ENCODE measurements at regions not wholly inside any gene's neighbourhood (a gene's known extent, or its start where the extent isn't known, plus 50 kb on each side); places are given as distances from the start of the nearest gene placed in this dataset.

GRCh38 chr2:173657996-173658717 lies 303.5 kb downstream of the CDCA7 start:
- no peak overlapping the region for H2BK12ac ChIP-seq (ENCODE audit: insufficient read length, low read depth, low read length)
- no peak overlapping the region for H3K4ac ChIP-seq (ENCODE audit: low read depth, low read length)
- H4K91ac ChIP-seq (ENCODE audit: insufficient read length, low read depth, low read length) = no peak overlapping the region
- H3K14ac ChIP-seq (ENCODE audit: insufficient read depth, low read length) = no peak overlapping the region; the same call in 1 of the 2 replicates
- no peak overlapping the region for H3T11ph ChIP-seq (ENCODE audit: low read length)
- H2AK5ac ChIP-seq (ENCODE audit: insufficient read length, low read length) = no peak overlapping the region
- H3K4me3 Mint-ChIP-seq = no peak overlapping the region
- H3K79me1 ChIP-seq (ENCODE audit: insufficient read depth, low read depth, low read length, poor library complexity, severe bottlenecking) = no peaks in the 10 kb centered on the region
- no peak overlapping the region for H3K27ac ChIP-seq (ENCODE audit: insufficient read length, low read depth, low read length)
- no peak overlapping the region for H3K18ac ChIP-seq (ENCODE audit: insufficient read length, low read depth, low read length)
- no peaks in the 10 kb centered on the region; the same call in 1 of the 2 replicates for H3K4me1 ChIP-seq (ENCODE audit: insufficient read depth, low read length)
- H4K8ac ChIP-seq (replicated peaks; ENCODE audit: insufficient read length, low read depth, low read length) = no peak overlapping the region
- no peak overlapping the region for H2BK20ac ChIP-seq (ENCODE audit: low read depth, low read length, poor library complexity, severe bottlenecking)
- H3K27me3 ChIP-seq (ENCODE audit: insufficient read depth, low read length) = no peaks in the 10 kb centered on the region
- no CpG with 5 or more reads among the region's 10 CpGs for WGBS (ENCODE audit: extremely low coverage, insufficient read length, low lambda C conversion rate)
- H3K36me3 Mint-ChIP-seq (ENCODE audit: insufficient read depth in 1 of 3, low read depth in 3 of 3) = no peaks in the 10 kb centered on the region
- no peak for TF ChIP-seq CTCF (conservative IDR thresholded peaks at IDR 0.05)
- H2BK5ac ChIP-seq (ENCODE audit: insufficient read length, low read length) = no peak overlapping the region
- H3K4me1 Mint-ChIP-seq = peaks cover 11 to 19% of the 10 kb centered on the region in 2 experiments
- H4K20me1 ChIP-seq (ENCODE audit: control insufficient read depth, insufficient read depth, insufficient read length) = no peaks in the 10 kb centered on the region
- H3K4me2 ChIP-seq (ENCODE audit: insufficient read depth, insufficient read length, low read length) = no peak overlapping the region
- H2AFZ ChIP-seq (ENCODE audit: low read length) = no peak overlapping the region
- DNase-seq = no peak
- no peak overlapping the region for H2BK15ac ChIP-seq (ENCODE audit: low read depth, low read length)
- no peaks in the 10 kb centered on the region; a peak in 1 of 5 replicates for H3K9me3 Mint-ChIP-seq
- no peak overlapping the region for H3K9ac ChIP-seq (ENCODE audit: extremely low read depth, insufficient read length, low read length)
- no peak overlapping the region for H3K56ac ChIP-seq (ENCODE audit: insufficient read length, low read depth, low read length)
- H3K27me3 Mint-ChIP-seq (ENCODE audit: low read depth) = no peaks in the 10 kb centered on the region
- H3K79me2 ChIP-seq (ENCODE audit: insufficient read depth, low read length) = no peaks in the 10 kb centered on the region
- no peak overlapping the region for H2BK120ac ChIP-seq (ENCODE audit: low read depth, low read length, poor library complexity, severe bottlenecking)
- H3K23me2 ChIP-seq (ENCODE audit: insufficient read length, low read depth, low read length, poor library complexity, severe bottlenecking) = no peaks in the 10 kb centered on the region
- H3K9me3 ChIP-seq (ENCODE audit: control insufficient read depth, low read depth, low read length) = no peaks in the 10 kb centered on the region
- H3K23ac ChIP-seq (ENCODE audit: insufficient read length, low read depth, low read length) = no peak overlapping the region
- H3K27ac Mint-ChIP-seq = no peak overlapping the region
- no peak overlapping the region for H4K5ac ChIP-seq (ENCODE audit: insufficient read length, low read depth, low read length)
